Spleen (tissue), 11 donors: ENCODE measurements at regions not wholly inside any gene's neighbourhood (a gene's known extent, or its start where the extent isn't known, plus 50 kb on each side); places are given as distances from the start of the nearest gene placed in this dataset.

Source experiments
- DNase-seq: peaks from one replicate; pipeline ENCODE4 v3.0.0-alpha.2; 2020
- H3K27ac ChIP-seq, 8 donors: fragments of 200-600 bp; sonication (generic) in 7 of 8; 1 replicate in 4 of 8; 2 replicates in 4 of 8; pipeline versions ENCODE4 v1.5.0 to v1.8.0; 2016 to 2021; ENCODE audit warnings: inconsistent platforms in 4 of 8, mild to moderate bottlenecking in 4 of 8, moderate library complexity in 1 of 8
- H3K27me3 ChIP-seq, 7 donors: fragments of 200-600 bp; sonication (generic) in 6 of 7; replicated peaks in 1 of 7; 1 replicate in 4 of 7; 2 replicates in 3 of 7; pipeline versions ENCODE4 v1.5.0 to v1.8.0; 2016 to 2021; ENCODE audit warnings: inconsistent platforms in 3 of 7, mild to moderate bottlenecking in 1 of 7
- H3K36me3 ChIP-seq, 6 donors: fragments of 200-600 bp; sonication (generic) in 5 of 6; 1 replicate in 4 of 6; 2 replicates in 2 of 6; pipeline versions ENCODE4 v1.5.0 to v1.8.0; 2016 to 2021; ENCODE audit warnings: inconsistent platforms in 2 of 6
- H3K4me1 ChIP-seq, 6 donors: fragments of 200-600 bp; sonication (generic) in 5 of 6; 1 replicate in 3 of 6; 2 replicates in 3 of 6; pipeline versions ENCODE4 v1.5.0 to v1.8.0; 2016 to 2021; ENCODE audit warnings: inconsistent platforms in 3 of 6
- H3K4me3 ChIP-seq, 8 donors: fragments of 200-600 bp; sonication (generic) in 7 of 8; 1 replicate in 4 of 8; 2 replicates in 4 of 8; pipeline versions ENCODE4 v1.5.0 to v1.8.0; 2016 to 2021; ENCODE audit warnings: inconsistent platforms in 4 of 8, mild to moderate bottlenecking in 4 of 8, moderate library complexity in 2 of 8
- H3K9me3 ChIP-seq, 8 donors: fragments of 200-600 bp; sonication (generic) in 7 of 8; 1 replicate in 4 of 8; 2 replicates in 4 of 8; pipeline versions ENCODE4 v1.5.0 to v1.8.0; 2016 to 2021; ENCODE audit warnings: inconsistent platforms in 4 of 8
- CTCF ChIP-seq, 11 experiments: fragments of 200-600 bp in 7 of 11; fragments of 450-650 bp in 4 of 11; sonication (generic) in 4 of 11; IDR thresholded peaks in 8 of 11; conservative IDR thresholded peaks in 3 of 11; 1 replicate in 7 of 11; 2 replicates in 4 of 11; pipeline versions ENCODE4 v1.4.0 to v1.8.0; 2016 to 2021; ENCODE audit warnings: antibody characterized with exemption in 11 of 11, inconsistent platforms in 4 of 11, mild to moderate bottlenecking in 1 of 11
- POLR2A ChIP-seq, 3 donors: fragments of 450-650 bp; IDR thresholded peaks; one replicate each; pipeline ENCODE4 v1.5.1; 2017; ENCODE audit warnings: antibody characterized with exemption in 3 of 3, mild to moderate bottlenecking in 1 of 3
- POLR2AphosphoS5 ChIP-seq, 3 donors: sonication (generic); formaldehyde crosslinking; IDR thresholded peaks; one replicate each; pipeline ENCODE4 v1.5.1; 2017; ENCODE audit warnings: antibody characterized with exemption in 3 of 3
- WGBS, 5 donors: extraction: QIAGEN DNeasy Blood & Tissue Kit in 3 of 5; methylation state at CpG; one replicate each; pipeline versions ENCODE4 v1.1.5 to v1.1.7; 2013 to 2018; 5-methylcytosine and 5-hydroxymethylcytosine counted together
- intact Hi-C: fragments of 100-400 bp; cut with DNase I; formaldehyde crosslinking; loops from one replicate; pipeline ENCODE4 v1.15.0; 2023; ENCODE audit warnings: low total_unique reads
- donor health status: healthy with polysubstance abuse.
- donor health status: DM: no; HTN: no; CAD: no; lungs with moderate emphysema.
- donor health status: DM: no; HTN: no; CAD: no.
- donor health status: Bipolar disorder and iron deficiency.
- donor health status: healthy.
- donor health status: DM: no; HTN: no; CAD: no.
- donor health status: DM: yes; HTN: yes; CAD: no.

- Histone ChIP-seq H3K27ac (no peak overlapping the region), H3K4me1 (no peaks in the 10 kb centered on the region), H3K36me3 (no peaks in the 10 kb centered on the region), H3K9me3 (peaks cover 0 to 14% (median 9%) of the 10 kb centered on the region in 8 donors), H3K27me3 (no peaks in the 10 kb centered on the region), H3K4me3 (no peak overlapping the region)
- intact Hi-C loops = no loop called here
- DNase-seq = no peak
- TF ChIP-seq POLR2A (IDR thresholded peaks at IDR 0.05) (no peak), POLR2AphosphoS5 (IDR thresholded peaks at IDR 0.05) (no peak), CTCF (IDR thresholded peaks at IDR 0.05 in 8 of 11, conservative IDR thresholded peaks at IDR 0.05 in 3 of 11) (no peak)
- 67 to 85% (median 81%) methylated on average over 3 of the region's 3 CpGs for WGBS, 5 donors
These were observed 211.1 kb downstream of the DSEL start for GRCh38 chr18:67305466-67305865.

- Histone ChIP-seq H3K36me3 (no peaks in the 10 kb centered on the region), H3K9me3 (peaks cover 0 to 31% (median 20%) of the 10 kb centered on the region in 8 donors), H3K27ac (no peak overlapping the region), H3K4me1 (no peaks in the 10 kb centered on the region), H3K4me3 (no peak overlapping the region), H3K27me3 (no peaks in the 10 kb centered on the region)
- TF ChIP-seq POLR2AphosphoS5 (IDR thresholded peaks at IDR 0.05) (no peak), CTCF (IDR thresholded peaks at IDR 0.05 in 8 of 11, conservative IDR thresholded peaks at IDR 0.05 in 3 of 11) (no peak), POLR2A (IDR thresholded peaks at IDR 0.05) (no peak)
- WGBS, 5 donors = 47 to 80% (median 55%) methylated on average over 1 of the region's 1 CpG
- intact Hi-C loops = no loop called here
- DNase-seq = no peak
These were observed 214.5 kb downstream of the DSEL start for GRCh38 chr18:67302043-67302442.

DNA sequence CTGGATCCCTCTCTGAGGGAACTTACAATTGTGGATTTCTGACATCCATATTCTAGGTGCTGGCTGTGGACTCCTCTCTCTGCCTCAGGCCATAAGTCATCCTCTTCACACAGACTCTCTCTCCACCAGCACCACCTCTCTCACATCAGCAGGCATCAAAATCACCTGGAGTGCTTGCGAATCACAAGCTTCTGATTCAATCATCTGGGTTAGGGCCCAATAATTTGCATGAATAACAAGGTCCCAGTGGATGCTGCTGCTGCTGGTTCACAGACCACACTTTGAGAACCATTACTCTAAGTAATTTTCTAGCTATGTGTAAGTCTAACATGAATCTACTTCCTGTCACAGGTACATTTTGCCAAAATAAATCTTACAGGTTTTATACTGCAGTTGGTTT lies 214.9 kb downstream of the DSEL start:
- WGBS, 5 donors = 77 to 100% (median 88%) methylated on average over 1 of the region's 1 CpG
- Histone ChIP-seq H3K4me1 (no peaks in the 10 kb centered on the region), H3K36me3 (no peaks in the 10 kb centered on the region), H3K9me3 (peaks cover 0 to 31% (median 20%) of the 10 kb centered on the region in 8 donors), H3K27me3 (no peaks in the 10 kb centered on the region), H3K27ac (no peak overlapping the region), H3K4me3 (no peak overlapping the region)
- no peak for DNase-seq
- TF ChIP-seq CTCF (IDR thresholded peaks at IDR 0.05 in 8 of 11, conservative IDR thresholded peaks at IDR 0.05 in 3 of 11) (no peak), POLR2AphosphoS5 (IDR thresholded peaks at IDR 0.05) (no peak), POLR2A (IDR thresholded peaks at IDR 0.05) (no peak)
- intact Hi-C loops = no loop called here

GRCh38 chr18:67300498-67300897 lies 216.0 kb downstream of the DSEL start:
- H3K27ac ChIP-seq = no peak overlapping the region

More at GRCh38 chr18:67300498-67300897, 216.0 kb downstream of the DSEL start:
- H3K9me3 ChIP-seq = peaks cover 0 to 31% (median 20%) of the 10 kb centered on the region in 8 donors
- TF ChIP-seq POLR2AphosphoS5 (IDR thresholded peaks at IDR 0.05) (no peak), POLR2A (IDR thresholded peaks at IDR 0.05) (no peak), CTCF (IDR thresholded peaks at IDR 0.05 in 8 of 11, conservative IDR thresholded peaks at IDR 0.05 in 3 of 11) (no peak)
- no peak for DNase-seq
- WGBS, 5 donors = 90 to 97% (median 92%) methylated on average over 4 of the region's 4 CpGs
- intact Hi-C loops = no loop called here
- H3K4me1 ChIP-seq = no peaks in the 10 kb centered on the region
- no peaks in the 10 kb centered on the region for H3K36me3 ChIP-seq
- H3K4me3 ChIP-seq = no peak overlapping the region
- no peaks in the 10 kb centered on the region for H3K27me3 ChIP-seq
